Body of pancreas (tissue), 4 donors: ENCODE measurements at regions not wholly inside any gene's neighbourhood (a gene's known extent, or its start where the extent isn't known, plus 50 kb on each side); places are given as distances from the start of the nearest gene placed in this dataset.
"Not testable (repeated sequence)": the region's sequence is repeated elsewhere in the genome, so short reads cannot be mapped to it uniquely, and the experiment has no call there.

ENCODE experiments used
- CTCF ChIP-seq, 7 experiments: fragments of 450-650 bp in 4 of 7; fragments of 200-600 bp in 3 of 7; sonication (generic) in 3 of 7; IDR thresholded peaks; one replicate each; pipeline ENCODE4 v1.5.1; 2016 to 2019; ENCODE audit warnings: antibody characterized with exemption in 7 of 7
- POLR2A ChIP-seq, 3 donors: fragments of 450-650 bp; IDR thresholded peaks; one replicate each; pipeline ENCODE4 v1.6.1; 2016; ENCODE audit warnings: antibody characterized with exemption in 3 of 3, mild to moderate bottlenecking in 2 of 3

DNA sequence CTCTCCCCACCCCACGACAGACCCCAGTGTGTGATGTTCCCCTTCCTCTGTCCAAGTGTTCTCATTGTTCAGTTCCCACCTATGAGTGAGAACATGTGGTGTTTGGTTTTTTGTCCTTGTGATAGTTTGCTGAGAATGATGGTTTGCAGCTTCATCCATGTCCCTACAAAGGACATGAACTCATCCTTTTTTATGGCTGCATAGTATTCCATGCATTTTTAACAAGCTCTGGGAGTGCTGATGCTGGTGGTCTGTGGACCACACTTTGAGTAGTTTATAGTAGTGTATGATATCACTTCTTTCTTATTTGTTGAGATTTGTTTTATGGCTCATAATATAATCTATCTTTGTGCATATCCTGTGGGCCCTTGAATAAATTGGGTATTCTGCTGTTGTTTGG, 706.2 kb downstream of the GLUD2 start:
- TF ChIP-seq CTCF, POLR2A (IDR thresholded peaks at IDR 0.05): not testable (repeated sequence)
